Progenitor cell of endocrine pancreas (in vitro differentiated cells): ENCODE measurements at regions not wholly inside any gene's neighbourhood (a gene's known extent, or its start where the extent isn't known, plus 50 kb on each side); places are given as distances from the start of the nearest gene placed in this dataset.
"Not testable (repeated sequence)": the region's sequence is repeated elsewhere in the genome, so short reads cannot be mapped to it uniquely, and the experiment has no call there.

Experiments
- DNase-seq: peaks from one replicate; pipeline ENCODE4 v3.0.0; 2021; ENCODE audit warnings: low spot score; ENCODE audit not compliant: unreplicated experiment
- H3K27ac Mint-ChIP-seq: 2 replicates; pipeline ENCODE4 v1.8.0; 2021; ENCODE audit warnings: mild to moderate bottlenecking, moderate library complexity, mixed read lengths
- H3K27me3 Mint-ChIP-seq: 2 replicates; pipeline ENCODE4 v1.8.0; 2021; ENCODE audit warnings: mixed read lengths
- H3K36me3 Mint-ChIP-seq: 2 replicates; pipeline ENCODE4 v1.8.0; 2022; ENCODE audit warnings: mixed read lengths; ENCODE audit not compliant: insufficient read depth
- H3K4me1 Mint-ChIP-seq: 2 replicates; pipeline ENCODE4 v1.8.0; 2021; ENCODE audit warnings: low read depth, mixed read lengths
- H3K4me3 Mint-ChIP-seq: 2 replicates; pipeline ENCODE4 v1.8.0; 2021; ENCODE audit warnings: low read depth, mild to moderate bottlenecking, moderate library complexity, mixed read lengths
- H3K9me3 Mint-ChIP-seq: 2 replicates; pipeline ENCODE4 v1.8.0; 2021; ENCODE audit warnings: low read depth, mixed read lengths
- TF ChIP-seq, protein P1 (sequence below): fragments of 200-600 bp; sonication (generic); IDR thresholded peaks from one replicate; pipeline ENCODE4 v1.5.0; 2021; ENCODE audit warnings: antibody characterized with exemption, mild to moderate bottlenecking; ENCODE audit not compliant: unreplicated experiment

DNA sequence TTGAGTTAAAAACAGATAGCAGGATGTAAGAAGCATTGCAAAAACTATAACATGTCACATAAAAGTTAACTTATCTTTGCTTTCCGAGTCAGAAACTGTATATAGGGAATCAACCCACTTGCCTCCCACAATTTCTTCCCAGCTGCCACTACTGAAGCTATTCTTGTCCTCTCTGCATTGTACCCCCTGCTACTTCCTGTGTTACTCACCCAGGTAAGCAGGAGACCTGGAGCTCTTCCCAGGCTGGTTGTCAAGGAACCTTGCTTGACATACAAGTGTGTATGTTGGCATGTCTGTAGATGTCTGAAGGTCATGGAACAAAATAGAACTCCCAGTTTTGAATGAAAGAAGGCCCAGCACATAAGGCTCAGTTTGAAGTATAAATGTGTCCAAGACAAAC, 74.3 kb upstream of the LRRC4C start:
- Mint-ChIP-seq H3K4me1 (no peaks in the 10 kb centered on the region), H3K27me3 (no peaks in the 10 kb centered on the region), H3K27ac (no peak overlapping the region), H3K36me3 (no peaks in the 10 kb centered on the region), H3K4me3 (no peak overlapping the region), H3K9me3 (no peaks in the 10 kb centered on the region)
- DNase-seq: no peak
- TF ChIP-seq, protein P1, sequence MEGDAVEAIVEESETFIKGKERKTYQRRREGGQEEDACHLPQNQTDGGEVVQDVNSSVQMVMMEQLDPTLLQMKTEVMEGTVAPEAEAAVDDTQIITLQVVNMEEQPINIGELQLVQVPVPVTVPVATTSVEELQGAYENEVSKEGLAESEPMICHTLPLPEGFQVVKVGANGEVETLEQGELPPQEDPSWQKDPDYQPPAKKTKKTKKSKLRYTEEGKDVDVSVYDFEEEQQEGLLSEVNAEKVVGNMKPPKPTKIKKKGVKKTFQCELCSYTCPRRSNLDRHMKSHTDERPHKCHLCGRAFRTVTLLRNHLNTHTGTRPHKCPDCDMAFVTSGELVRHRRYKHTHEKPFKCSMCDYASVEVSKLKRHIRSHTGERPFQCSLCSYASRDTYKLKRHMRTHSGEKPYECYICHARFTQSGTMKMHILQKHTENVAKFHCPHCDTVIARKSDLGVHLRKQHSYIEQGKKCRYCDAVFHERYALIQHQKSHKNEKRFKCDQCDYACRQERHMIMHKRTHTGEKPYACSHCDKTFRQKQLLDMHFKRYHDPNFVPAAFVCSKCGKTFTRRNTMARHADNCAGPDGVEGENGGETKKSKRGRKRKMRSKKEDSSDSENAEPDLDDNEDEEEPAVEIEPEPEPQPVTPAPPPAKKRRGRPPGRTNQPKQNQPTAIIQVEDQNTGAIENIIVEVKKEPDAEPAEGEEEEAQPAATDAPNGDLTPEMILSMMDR: no peak

GRCh38 chr11:41534391-41534790, 74.9 kb upstream of the LRRC4C start:
- Mint-ChIP-seq H3K27ac (no peak overlapping the region), H3K4me1 (no peaks in the 10 kb centered on the region), H3K4me3 (no peak overlapping the region), H3K9me3 (no peaks in the 10 kb centered on the region), H3K27me3 (no peaks in the 10 kb centered on the region), H3K36me3 (no peaks in the 10 kb centered on the region)
- DNase-seq: no peak
- TF ChIP-seq, protein P1: no peak

DNA sequence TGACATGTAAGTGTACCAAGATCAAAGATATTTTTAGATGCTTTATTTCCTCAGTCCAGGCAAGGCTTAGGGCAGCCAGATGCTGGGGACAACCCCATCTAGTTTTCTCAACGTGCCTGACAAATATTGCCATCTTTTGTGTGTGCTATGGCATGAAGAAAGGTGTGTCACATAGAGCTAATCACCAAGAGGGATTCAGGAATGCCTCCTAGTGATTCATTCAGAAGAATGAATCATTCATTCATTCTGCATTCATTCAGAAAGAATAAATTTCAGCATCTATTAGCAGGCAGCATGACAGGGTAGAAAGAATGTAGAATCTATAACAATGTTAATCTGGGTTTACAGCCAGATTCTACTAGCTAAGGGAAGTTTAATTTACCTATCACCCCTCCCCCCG, 75.4 kb upstream of the LRRC4C start:
- DNase-seq: no peak
- no peaks in the 10 kb centered on the region for H3K9me3 Mint-ChIP-seq
- no peak overlapping the region for H3K4me3 Mint-ChIP-seq
- no peaks in the 10 kb centered on the region for H3K36me3 Mint-ChIP-seq
- TF ChIP-seq, protein P1: no peak
- H3K27ac Mint-ChIP-seq: no peak overlapping the region
- no peaks in the 10 kb centered on the region for H3K27me3 Mint-ChIP-seq
- no peaks in the 10 kb centered on the region for H3K4me1 Mint-ChIP-seq

- Mint-ChIP-seq H3K36me3 (no peaks in the 10 kb centered on the region), H3K27ac (no peak overlapping the region), H3K4me3 (no peak overlapping the region), H3K27me3 (no peaks in the 10 kb centered on the region), H3K9me3 (no peaks in the 10 kb centered on the region), H3K4me1 (no peaks in the 10 kb centered on the region)
- TF ChIP-seq, protein P1: no peak
- no peak for DNase-seq
Observed at GRCh38 chr11:41536021-41536568, 76.6 kb upstream of the LRRC4C start.

GRCh38 chr11:41544902-41545301, 85.5 kb upstream of the LRRC4C start:
- H3K36me3 Mint-ChIP-seq, H3K27ac Mint-ChIP-seq, DNase-seq, H3K27me3 Mint-ChIP-seq, H3K4me3 Mint-ChIP-seq, H3K4me1 Mint-ChIP-seq, H3K9me3 Mint-ChIP-seq: not testable (repeated sequence)

- H3K27ac Mint-ChIP-seq: no peak overlapping the region
- TF ChIP-seq, protein P1: no peak
- H3K36me3 Mint-ChIP-seq: no peaks in the 10 kb centered on the region
- H3K27me3 Mint-ChIP-seq: no peaks in the 10 kb centered on the region
- no peak for DNase-seq
- H3K4me1 Mint-ChIP-seq: no peaks in the 10 kb centered on the region
- H3K9me3 Mint-ChIP-seq: no peaks in the 10 kb centered on the region
- H3K4me3 Mint-ChIP-seq: no peak overlapping the region
Observed at GRCh38 chr11:41578421-41579051, 119.1 kb upstream of the LRRC4C start.
